Testis (tissue), 2 donors: ENCODE measurements at regions not wholly inside any gene's neighbourhood (a gene's known extent, or its start where the extent isn't known, plus 50 kb on each side); places are given as distances from the start of the nearest gene placed in this dataset.

ENCODE experiments used
- CTCF ChIP-seq, 3 experiments: fragments of 450-650 bp in 2 of 3; fragments of 200-600 bp in 1 of 3; sonication (generic) in 1 of 3; IDR thresholded peaks; one replicate each; pipeline ENCODE4 v1.5.1; 2016 to 2019; ENCODE audit warnings: antibody characterized with exemption in 3 of 3, mild to moderate bottlenecking in 2 of 3, moderate library complexity in 1 of 3
- POLR2A ChIP-seq: fragments of 450-650 bp; IDR thresholded peaks from one replicate; pipeline ENCODE4 v1.6.1; 2017; ENCODE audit warnings: antibody characterized with exemption, mild to moderate bottlenecking, moderate library complexity

- TF ChIP-seq CTCF (IDR thresholded peaks at IDR 0.05): no peak
- TF ChIP-seq POLR2A: no peak
These were observed 104.4 kb upstream of the RBMS3 start for GRCh38 chr3:29176501-29176900.
